ENCODE measurements at regions not wholly inside any gene's neighbourhood (a gene's known extent, or its start where the extent isn't known, plus 50 kb on each side); places are given as distances from the start of the nearest gene placed in this dataset.

- no peak for ATAC-seq
- ChIA-PET CTCF (no interaction called here), POLR2A (no interaction called here)
- no peak for DNase-seq
- Mint-ChIP-seq H3K4me1 (ENCODE audit: low read depth) (peaks cover 2% of the 10 kb centered on the region), H3K27ac (no peak overlapping the region), H3K4me3 (no peak overlapping the region), H3K36me3 (ENCODE audit: low read depth) (no peaks in the 10 kb centered on the region), H3K27me3 (peaks cover 32% of the 10 kb centered on the region), H3K9me3 (no peaks in the 10 kb centered on the region)
- TF ChIP-seq CTCF (IDR thresholded peaks at IDR 0.05), result no peak
- intact Hi-C loops (cut with micrococcal nuclease), result no loop called here
Observed at GRCh38 chr1:10892138-10893065, 96.0 kb upstream of the CASZ1 start.

GRCh38 chr1:10895621-10896020 lies 99.2 kb upstream of the CASZ1 start:
- Mint-ChIP-seq H3K27ac (no peak overlapping the region), H3K9me3 (no peaks in the 10 kb centered on the region), H3K27me3 (peaks cover 13% of the 10 kb centered on the region), H3K4me1 (ENCODE audit: low read depth) (no peaks in the 10 kb centered on the region), H3K36me3 (ENCODE audit: low read depth) (no peaks in the 10 kb centered on the region), H3K4me3 (no peak overlapping the region)
- no peak for ATAC-seq
- TF ChIP-seq CTCF (IDR thresholded peaks at IDR 0.05), result no peak
- POLR2A ChIA-PET, result no interaction called here
- DNase-seq, result no peak
- intact Hi-C loops (cut with micrococcal nuclease), result no loop called here
- CTCF ChIA-PET, result no interaction called here

- Mint-ChIP-seq H3K9me3 (no peaks in the 10 kb centered on the region), H3K36me3 (ENCODE audit: low read depth) (no peaks in the 10 kb centered on the region), H3K4me1 (ENCODE audit: low read depth) (no peaks in the 10 kb centered on the region), H3K27me3 (peaks cover 7% of the 10 kb centered on the region), H3K4me3 (no peak overlapping the region), H3K27ac (no peak overlapping the region)
- ATAC-seq (no peak), DNase-seq (no peak)
- intact Hi-C loops (cut with micrococcal nuclease), result no loop called here
- ChIA-PET CTCF (no interaction called here), POLR2A (no interaction called here)
- no peak for TF ChIP-seq CTCF (IDR thresholded peaks at IDR 0.05)
Observed at GRCh38 chr1:10896673-10897072, 100.2 kb upstream of the CASZ1 start.

- POLR2A ChIA-PET, result no interaction called here
- Mint-ChIP-seq H3K27ac (no peak overlapping the region), H3K9me3 (no peaks in the 10 kb centered on the region), H3K4me1 (ENCODE audit: low read depth) (no peaks in the 10 kb centered on the region), H3K27me3 (peaks cover 2% of the 10 kb centered on the region), H3K36me3 (ENCODE audit: low read depth) (no peaks in the 10 kb centered on the region), H3K4me3 (no peak overlapping the region)
- intact Hi-C loops (cut with micrococcal nuclease), result no loop called here
- no peak for DNase-seq
- ATAC-seq, result no peak
- CTCF ChIA-PET, result no interaction called here
- TF ChIP-seq CTCF (IDR thresholded peaks at IDR 0.05), result no peak
Observed at GRCh38 chr1:10897321-10897980, 101.0 kb upstream of the CASZ1 start.
